OCI-LY7 (cell line): ENCODE measurements at regions not wholly inside any gene's neighbourhood (a gene's known extent, or its start where the extent isn't known, plus 50 kb on each side); places are given as distances from the start of the nearest gene placed in this dataset.

Experiments used
- EZH2phosphoT487 ChIP-seq: fragments of 200-600 bp; sonication (generic); IDR thresholded peaks from 2 replicates; pipeline ENCODE4 v1.6.1; 2018; ENCODE audit warnings: low read depth, borderline replicate concordance, mild to moderate bottlenecking, mixed run types, antibody characterized with exemption, low read length, moderate library complexity, mixed read lengths
- TF ChIP-seq, protein P1 (sequence below): fragments of 200-600 bp; sonication (generic); conservative IDR thresholded peaks from 2 replicates; pipeline ENCODE4 v1.5.1; 2014; ENCODE audit warnings: mild to moderate bottlenecking, antibody characterized with exemption, low read length, moderate library complexity, mixed read lengths

DNA sequence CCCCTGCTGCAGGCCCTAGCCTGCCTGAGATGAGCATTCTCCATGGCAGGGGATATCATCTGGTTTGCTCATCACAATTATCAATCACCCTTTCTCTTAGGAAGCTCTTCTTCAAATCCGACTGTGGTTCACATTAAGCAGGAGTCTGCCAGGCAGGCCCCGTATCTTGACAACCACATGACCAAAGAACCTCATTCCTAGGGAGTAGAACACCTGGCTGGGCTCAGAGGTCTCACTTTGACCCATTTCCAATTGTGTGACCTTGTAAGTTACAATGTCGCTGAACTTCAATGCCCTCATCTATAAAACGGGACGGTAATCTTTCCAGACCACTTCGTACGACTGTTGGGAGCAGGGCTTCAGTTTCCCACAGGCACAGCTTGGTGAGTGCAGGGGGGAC, 156.4 kb upstream of the PCBD1 start:
- TF ChIP-seq, protein P1, sequence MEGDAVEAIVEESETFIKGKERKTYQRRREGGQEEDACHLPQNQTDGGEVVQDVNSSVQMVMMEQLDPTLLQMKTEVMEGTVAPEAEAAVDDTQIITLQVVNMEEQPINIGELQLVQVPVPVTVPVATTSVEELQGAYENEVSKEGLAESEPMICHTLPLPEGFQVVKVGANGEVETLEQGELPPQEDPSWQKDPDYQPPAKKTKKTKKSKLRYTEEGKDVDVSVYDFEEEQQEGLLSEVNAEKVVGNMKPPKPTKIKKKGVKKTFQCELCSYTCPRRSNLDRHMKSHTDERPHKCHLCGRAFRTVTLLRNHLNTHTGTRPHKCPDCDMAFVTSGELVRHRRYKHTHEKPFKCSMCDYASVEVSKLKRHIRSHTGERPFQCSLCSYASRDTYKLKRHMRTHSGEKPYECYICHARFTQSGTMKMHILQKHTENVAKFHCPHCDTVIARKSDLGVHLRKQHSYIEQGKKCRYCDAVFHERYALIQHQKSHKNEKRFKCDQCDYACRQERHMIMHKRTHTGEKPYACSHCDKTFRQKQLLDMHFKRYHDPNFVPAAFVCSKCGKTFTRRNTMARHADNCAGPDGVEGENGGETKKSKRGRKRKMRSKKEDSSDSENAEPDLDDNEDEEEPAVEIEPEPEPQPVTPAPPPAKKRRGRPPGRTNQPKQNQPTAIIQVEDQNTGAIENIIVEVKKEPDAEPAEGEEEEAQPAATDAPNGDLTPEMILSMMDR: no peak
- TF ChIP-seq EZH2phosphoT487: no peak
